ENCODE measurements at regions not wholly inside any gene's neighbourhood (a gene's known extent, or its start where the extent isn't known, plus 50 kb on each side); places are given as distances from the start of the nearest gene placed in this dataset.

- H3K4me3 ChIP-seq (ENCODE audit: low read depth, low read length): no peak overlapping the region
- ChIA-PET CTCF (no interaction called here), POLR2A (no interaction called here)
- no peak for DNase-seq (ENCODE audit: low read depth, low spot score)
- TF ChIP-seq CTCF (IDR thresholded peaks at IDR 0.05; ENCODE audit: insufficient read depth, low read length, missing control alignments): no peak
These were observed 481.4 kb downstream of the SETD4 start for GRCh38 chr21:35578831-35579471.

GRCh38 chr21:35578347-35578782 is 482.0 kb downstream of the SETD4 start:
- CTCF ChIA-PET: no interaction called here
- POLR2A ChIA-PET: interaction anchor here (0.7 to 1.3 kb wide), 2 partner anchors 13 to 520 kb away, joined by 3 read pairs; no protein-coding TSS in a partner anchor
- TF ChIP-seq CTCF (IDR thresholded peaks at IDR 0.05; ENCODE audit: insufficient read depth, low read length, missing control alignments): no peak
- peak; percentile 75 for DNase-seq (ENCODE audit: low read depth, low spot score)
- H3K4me3 ChIP-seq (ENCODE audit: low read depth, low read length): no peak overlapping the region

DNA sequence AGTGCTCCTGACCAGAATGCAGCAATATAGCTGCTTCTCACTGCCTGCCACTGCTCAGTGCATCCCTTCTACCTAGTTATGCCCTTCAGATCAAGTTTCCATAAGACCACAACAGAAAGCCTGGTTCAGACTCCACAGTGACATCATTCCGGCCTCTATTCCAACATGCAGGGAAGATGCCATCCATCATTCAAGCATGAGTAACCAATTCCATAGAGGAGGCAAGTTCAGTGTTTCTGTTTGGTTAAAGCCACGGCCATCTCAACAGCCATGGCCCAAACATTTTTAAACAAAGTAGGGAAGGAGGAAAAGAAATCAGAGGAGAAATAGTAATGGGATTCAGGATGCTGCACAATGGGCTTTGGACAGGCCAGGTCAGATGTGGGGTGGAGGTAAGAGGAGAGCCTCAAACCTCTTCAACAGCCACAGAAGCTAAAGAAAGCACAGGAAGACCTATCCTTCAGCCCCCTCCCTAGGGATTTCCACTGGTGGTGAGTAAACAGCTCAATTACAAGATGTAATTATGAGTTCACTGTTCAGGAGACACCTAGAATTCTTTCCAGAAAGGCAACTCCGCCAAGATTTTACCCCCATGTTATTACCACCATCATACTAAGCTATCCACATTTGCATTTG is 484.9 kb downstream of the SETD4 start:
- DNase-seq (ENCODE audit: low read depth, low spot score): peak; percentile 74
- POLR2A ChIA-PET: interaction anchor here (0.6 to 1.0 kb wide), 2 partner anchors 12 to 362 kb away, joined by 3 read pairs; no protein-coding TSS in a partner anchor
- no peak overlapping the region for H3K4me3 ChIP-seq (ENCODE audit: low read depth, low read length)
- CTCF ChIA-PET: interaction anchor here (0.7 kb wide), 1 partner anchor 107 kb away, joined by 3 read pairs; no protein-coding TSS in a partner anchor
- no peak for TF ChIP-seq CTCF (IDR thresholded peaks at IDR 0.05; ENCODE audit: insufficient read depth, low read length, missing control alignments)

DNA sequence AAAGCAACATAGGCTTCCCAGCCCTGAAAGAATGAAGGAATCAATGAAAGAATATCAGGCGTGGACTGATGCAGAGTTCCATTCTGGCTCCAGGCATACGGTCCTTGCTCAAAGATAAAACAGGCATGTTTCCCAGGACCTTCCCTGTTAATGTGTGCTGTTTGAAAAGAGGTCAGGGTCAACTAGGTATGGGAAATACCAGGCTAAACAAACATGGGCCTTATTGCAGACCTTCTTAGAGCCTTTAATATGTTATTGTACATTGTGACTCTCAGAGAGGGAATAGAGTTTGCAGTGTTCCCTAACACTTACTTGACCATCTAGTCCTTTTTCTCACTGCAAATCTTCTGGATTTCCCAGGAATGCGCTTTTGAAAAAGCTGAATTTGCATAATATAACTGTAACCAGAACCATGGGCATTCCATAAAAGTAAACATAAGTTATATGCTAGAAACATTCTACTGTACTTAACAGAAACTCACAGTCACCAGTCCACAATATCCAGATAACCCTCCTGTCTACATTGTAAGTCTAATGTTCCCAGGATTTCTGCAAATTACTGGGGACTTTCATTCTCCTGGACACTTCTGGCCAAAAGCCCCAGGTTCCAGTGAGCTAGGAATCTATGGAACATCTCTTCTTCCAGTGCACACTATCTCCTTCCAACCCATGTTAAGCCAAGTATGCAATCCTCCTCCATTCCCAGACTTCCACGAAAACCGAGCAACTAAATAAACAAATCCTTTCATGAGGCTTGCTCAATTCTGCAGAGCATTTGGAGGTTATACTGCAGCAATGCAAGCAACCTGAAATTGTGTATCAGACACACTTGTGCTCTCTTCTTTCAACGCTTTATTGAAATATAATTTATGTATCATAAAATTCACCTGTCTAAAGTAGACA is 486.6 kb downstream of the SETD4 start:
- ChIA-PET POLR2A (no interaction called here), CTCF (interaction anchor here (2.1 kb wide), 1 partner anchor 266 kb away, joined by 4 read pairs; no protein-coding TSS in a partner anchor)
- no peak for TF ChIP-seq CTCF (IDR thresholded peaks at IDR 0.05; ENCODE audit: insufficient read depth, low read length, missing control alignments)
- H3K4me3 ChIP-seq (ENCODE audit: low read depth, low read length): no peak overlapping the region
- DNase-seq (ENCODE audit: low read depth, low spot score): no peak

- POLR2A ChIA-PET: no interaction called here
- no peak for TF ChIP-seq CTCF (IDR thresholded peaks at IDR 0.05; ENCODE audit: insufficient read depth, low read length, missing control alignments)
- H3K4me3 ChIP-seq (ENCODE audit: low read depth, low read length): no peak overlapping the region
- CTCF ChIA-PET: interaction anchor here (2.1 kb wide), 1 partner anchor 268 kb away, joined by 4 read pairs; no protein-coding TSS in a partner anchor
- no peak for DNase-seq (ENCODE audit: low read depth, low spot score)
These were observed 488.4 kb downstream of the SETD4 start for GRCh38 chr21:35571910-35572309.

Measured in AG04449 (cell line).